SK-N-SH treated with all-trans-retinoic acid at 6 μM for 48 hours (cell line): ENCODE measurements at regions not wholly inside any gene's neighbourhood (a gene's known extent, or its start where the extent isn't known, plus 50 kb on each side); places are given as distances from the start of the nearest gene placed in this dataset.

Experiments used
- ESRRG ChIP-seq: fragments of 250-450 bp; sonication (Bioruptor Pico); IDR thresholded peaks from 2 replicates; pipeline ENCODE4 v1.6.1; 2021; ENCODE audit warnings: mild to moderate bottlenecking
- GLIS3 ChIP-seq: fragments of 250-450 bp; sonication (Bioruptor Pico); IDR thresholded peaks from 2 replicates; pipeline ENCODE4 v1.5.0; 2020; ENCODE audit warnings: mild to moderate bottlenecking, moderate library complexity
- TCF4 ChIP-seq: fragments of 250-450 bp; sonication (Bioruptor Pico); IDR thresholded peaks from 2 replicates; pipeline ENCODE4 v1.8.0; 2021; ENCODE audit warnings: mild to moderate bottlenecking, moderate library complexity, borderline replicate concordance
- TOX ChIP-seq: fragments of 250-450 bp; sonication (Bioruptor Pico); IDR thresholded peaks from 2 replicates; pipeline ENCODE4 v1.8.0; 2021; ENCODE audit warnings: mild to moderate bottlenecking, moderate library complexity, borderline replicate concordance
- TF ChIP-seq, protein P1 (sequence below): fragments of 250-450 bp; sonication (Bioruptor Pico); IDR thresholded peaks from 2 replicates; pipeline ENCODE4 v1.5.0; 2020; ENCODE audit warnings: mild to moderate bottlenecking, moderate library complexity
- TF ChIP-seq, protein P2 (sequence below): fragments of 250-450 bp; sonication (Bioruptor Pico); IDR thresholded peaks from 2 replicates; pipeline ENCODE4 v1.5.1; 2020; ENCODE audit warnings: low read depth, mild to moderate bottlenecking, moderate library complexity

DNA sequence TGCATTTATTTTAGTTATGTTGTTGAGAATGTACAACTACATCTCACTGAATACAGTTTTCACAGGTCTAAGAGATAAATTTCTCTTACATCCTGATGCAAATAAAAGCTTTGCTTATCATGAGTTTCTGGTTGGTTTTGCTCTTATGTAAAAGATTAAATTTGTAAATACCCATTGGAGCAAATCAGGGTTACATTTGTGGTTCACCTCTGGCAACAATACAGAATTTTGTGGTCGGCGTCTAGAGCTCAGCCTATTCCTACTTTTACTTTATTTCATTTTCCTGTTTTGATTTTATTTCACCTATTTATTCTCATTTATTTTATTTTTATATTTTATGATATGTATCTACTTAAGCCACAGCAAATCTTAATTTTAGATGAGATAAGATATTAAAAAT, 271.9 kb upstream of the MARCKS start:
- TF ChIP-seq TCF4 (CRISPR knock-in tag) = no peak
- no peak for TF ChIP-seq GLIS3 (CRISPR knock-in tag)
- TF ChIP-seq, protein P1, sequence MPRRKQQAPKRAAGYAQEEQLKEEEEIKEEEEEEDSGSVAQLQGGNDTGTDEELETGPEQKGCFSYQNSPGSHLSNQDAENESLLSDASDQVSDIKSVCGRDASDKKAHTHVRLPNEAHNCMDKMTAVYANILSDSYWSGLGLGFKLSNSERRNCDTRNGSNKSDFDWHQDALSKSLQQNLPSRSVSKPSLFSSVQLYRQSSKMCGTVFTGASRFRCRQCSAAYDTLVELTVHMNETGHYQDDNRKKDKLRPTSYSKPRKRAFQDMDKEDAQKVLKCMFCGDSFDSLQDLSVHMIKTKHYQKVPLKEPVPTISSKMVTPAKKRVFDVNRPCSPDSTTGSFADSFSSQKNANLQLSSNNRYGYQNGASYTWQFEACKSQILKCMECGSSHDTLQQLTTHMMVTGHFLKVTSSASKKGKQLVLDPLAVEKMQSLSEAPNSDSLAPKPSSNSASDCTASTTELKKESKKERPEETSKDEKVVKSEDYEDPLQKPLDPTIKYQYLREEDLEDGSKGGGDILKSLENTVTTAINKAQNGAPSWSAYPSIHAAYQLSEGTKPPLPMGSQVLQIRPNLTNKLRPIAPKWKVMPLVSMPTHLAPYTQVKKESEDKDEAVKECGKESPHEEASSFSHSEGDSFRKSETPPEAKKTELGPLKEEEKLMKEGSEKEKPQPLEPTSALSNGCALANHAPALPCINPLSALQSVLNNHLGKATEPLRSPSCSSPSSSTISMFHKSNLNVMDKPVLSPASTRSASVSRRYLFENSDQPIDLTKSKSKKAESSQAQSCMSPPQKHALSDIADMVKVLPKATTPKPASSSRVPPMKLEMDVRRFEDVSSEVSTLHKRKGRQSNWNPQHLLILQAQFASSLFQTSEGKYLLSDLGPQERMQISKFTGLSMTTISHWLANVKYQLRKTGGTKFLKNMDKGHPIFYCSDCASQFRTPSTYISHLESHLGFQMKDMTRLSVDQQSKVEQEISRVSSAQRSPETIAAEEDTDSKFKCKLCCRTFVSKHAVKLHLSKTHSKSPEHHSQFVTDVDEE = no peak
- TF ChIP-seq ESRRG = no peak
- no peak for TF ChIP-seq TOX (CRISPR knock-in tag)
- TF ChIP-seq, protein P2, sequence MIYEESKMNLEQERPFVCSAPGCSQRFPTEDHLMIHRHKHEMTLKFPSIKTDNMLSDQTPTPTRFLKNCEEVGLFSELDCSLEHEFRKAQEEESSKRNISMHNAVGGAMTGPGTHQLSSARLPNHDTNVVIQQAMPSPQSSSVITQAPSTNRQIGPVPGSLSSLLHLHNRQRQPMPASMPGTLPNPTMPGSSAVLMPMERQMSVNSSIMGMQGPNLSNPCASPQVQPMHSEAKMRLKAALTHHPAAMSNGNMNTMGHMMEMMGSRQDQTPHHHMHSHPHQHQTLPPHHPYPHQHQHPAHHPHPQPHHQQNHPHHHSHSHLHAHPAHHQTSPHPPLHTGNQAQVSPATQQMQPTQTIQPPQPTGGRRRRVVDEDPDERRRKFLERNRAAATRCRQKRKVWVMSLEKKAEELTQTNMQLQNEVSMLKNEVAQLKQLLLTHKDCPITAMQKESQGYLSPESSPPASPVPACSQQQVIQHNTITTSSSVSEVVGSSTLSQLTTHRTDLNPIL (CRISPR knock-in tag) = no peak
